ENCODE measurements at regions not wholly inside any gene's neighbourhood (a gene's known extent, or its start where the extent isn't known, plus 50 kb on each side); places are given as distances from the start of the nearest gene placed in this dataset.

GRCh38 chr5:26060212-26060611 lies 978.2 kb downstream of the CDH9 start:
- no peak for TF ChIP-seq CTCF (IDR thresholded peaks at IDR 0.05 in 4 of 5, conservative IDR thresholded peaks at IDR 0.05 in 1 of 5)
- no peak for TF ChIP-seq POLR2A (IDR thresholded peaks at IDR 0.05)

Measured in gastrocnemius medialis (tissue), 4 donors.